ENCODE measurements at regions not wholly inside any gene's neighbourhood (a gene's known extent, or its start where the extent isn't known, plus 50 kb on each side); places are given as distances from the start of the nearest gene placed in this dataset.

DNA sequence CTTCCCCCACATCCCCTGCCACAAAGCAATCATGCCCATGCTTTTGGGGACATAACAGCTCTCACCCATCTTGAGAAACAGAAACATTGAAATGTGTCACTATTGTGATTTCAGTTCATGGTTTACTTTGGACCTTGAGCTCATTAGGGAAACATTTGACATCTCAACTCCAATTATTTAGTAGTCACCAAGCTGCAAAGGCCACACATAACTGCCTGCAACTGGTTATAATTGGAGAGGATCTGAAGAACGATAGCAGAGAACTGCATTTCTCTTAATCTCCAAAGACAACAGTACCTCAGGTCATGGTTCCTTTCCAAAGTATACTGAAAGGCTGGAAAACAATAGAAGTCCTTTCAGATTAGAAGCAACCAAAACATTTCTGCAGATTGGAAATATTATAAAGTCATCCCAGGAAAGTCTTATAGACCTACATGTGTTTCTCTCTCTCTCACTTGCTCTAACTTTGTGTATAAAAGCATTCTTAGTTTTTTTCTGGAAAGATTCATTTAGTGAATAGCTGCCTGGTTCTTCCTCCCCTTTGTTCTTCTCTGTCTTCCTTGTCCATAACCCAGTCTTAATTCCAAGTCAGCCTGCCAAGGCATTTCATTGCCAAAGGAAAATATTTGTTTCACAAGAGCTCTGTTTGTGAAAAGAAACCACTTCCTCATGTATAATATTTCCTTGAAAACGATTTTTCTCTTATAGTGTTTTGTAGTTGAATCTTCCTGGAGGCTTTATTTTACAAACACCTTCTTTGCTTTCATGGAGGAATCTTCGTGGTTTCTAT lies 426.8 kb downstream of the ADGRL2 start:
- ATAC-seq (peak; percentile 37), DNase-seq (ENCODE audit: missing footprints) (no peak)
- intact Hi-C loops (cut with DNase I), result no loop called here

DNA sequence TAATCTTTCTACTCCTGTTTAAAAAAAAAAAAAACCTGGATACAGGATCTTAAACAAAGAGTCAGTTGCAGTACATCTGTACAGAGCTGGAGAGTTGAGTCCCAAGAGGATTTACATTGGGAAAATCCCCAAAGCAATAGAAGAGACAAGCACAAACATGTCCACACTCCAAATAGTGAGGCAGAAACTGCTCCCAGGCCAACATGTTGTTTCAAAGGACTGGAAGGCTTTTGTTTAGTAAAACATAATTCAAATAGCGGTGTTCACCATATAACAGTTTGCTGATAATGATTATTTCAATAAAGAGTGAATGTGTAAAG lies 425.4 kb downstream of the ADGRL2 start:
- intact Hi-C loops (cut with DNase I), result no loop called here
- DNase-seq (ENCODE audit: missing footprints) (no peak), ATAC-seq (no peak)

GRCh38 chr1:82225421-82226185 lies 424.9 kb downstream of the ADGRL2 start:
- no peak for DNase-seq (ENCODE audit: missing footprints)
- peak; percentile 28 for ATAC-seq
- intact Hi-C loops (cut with DNase I), result no loop called here

DNA sequence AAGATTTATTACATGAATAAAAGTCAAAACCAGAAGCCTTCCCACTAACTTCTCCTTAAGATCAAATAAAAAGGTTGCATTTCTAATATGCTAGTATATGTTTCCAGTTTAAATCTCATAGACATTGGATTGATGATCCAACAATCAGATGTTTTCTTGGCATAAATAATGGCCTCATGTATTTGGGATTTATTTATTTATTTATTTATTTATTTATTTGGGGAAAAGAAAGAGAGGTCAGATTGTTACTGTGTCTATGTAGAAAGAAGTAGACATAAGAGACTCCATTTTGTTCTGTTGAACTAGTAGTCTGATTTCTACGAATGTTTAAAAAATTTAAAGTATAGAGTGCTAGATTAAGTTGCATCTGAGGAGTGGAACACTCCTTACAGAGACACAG lies 422.4 kb downstream of the ADGRL2 start:
- intact Hi-C loops (cut with DNase I), result no loop called here
- DNase-seq (ENCODE audit: missing footprints) (no peak), ATAC-seq (no peak)

DNA sequence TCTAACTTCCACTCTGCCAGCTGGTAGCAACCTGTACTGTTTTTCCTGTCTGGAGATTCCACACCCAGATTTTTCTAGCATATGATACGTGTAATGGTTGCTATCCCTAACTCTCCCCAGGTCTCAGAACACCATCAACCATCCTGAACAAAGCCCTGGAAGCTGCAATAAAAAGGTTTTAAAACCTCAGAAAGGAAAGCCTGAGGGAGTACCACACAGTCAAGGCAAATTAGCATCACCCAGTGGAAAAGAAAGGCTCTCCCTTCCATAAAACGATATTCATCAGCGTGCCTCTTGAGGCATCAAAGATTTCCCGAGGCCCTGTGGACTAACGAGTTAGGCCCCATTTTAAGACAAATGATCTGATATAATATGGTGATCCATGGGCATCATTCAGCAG lies 421.0 kb downstream of the ADGRL2 start:
- DNase-seq (ENCODE audit: missing footprints), result no peak
- ATAC-seq, result no peak
- intact Hi-C loops (cut with DNase I), result no loop called here

DNA sequence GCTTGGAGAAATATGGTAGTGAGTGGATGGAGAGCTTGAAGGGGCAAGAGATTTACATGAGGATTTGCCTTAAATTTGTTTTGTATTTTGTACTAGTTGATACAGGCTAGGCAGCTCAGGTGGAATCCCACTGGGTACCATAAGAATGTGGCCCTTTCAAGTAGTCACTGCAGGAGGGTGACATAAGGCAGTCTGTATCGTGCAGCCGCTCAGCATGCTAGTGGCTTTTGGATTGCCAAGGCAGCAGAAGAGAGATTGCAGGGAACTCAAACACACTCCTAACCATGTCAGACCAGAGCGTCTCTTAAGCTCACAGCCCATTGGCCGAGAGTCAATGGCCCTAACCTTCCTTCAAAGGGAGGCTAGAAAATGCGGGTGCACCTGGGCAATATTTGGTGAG lies 420.0 kb downstream of the ADGRL2 start:
- intact Hi-C loops (cut with DNase I), result no loop called here
- ATAC-seq (no peak), DNase-seq (ENCODE audit: missing footprints) (no peak)

- no peak for DNase-seq (ENCODE audit: missing footprints)
- no peak for ATAC-seq
- intact Hi-C loops (cut with DNase I), result no loop called here
Observed at GRCh38 chr1:82219841-82220240, 419.1 kb downstream of the ADGRL2 start.

DNA sequence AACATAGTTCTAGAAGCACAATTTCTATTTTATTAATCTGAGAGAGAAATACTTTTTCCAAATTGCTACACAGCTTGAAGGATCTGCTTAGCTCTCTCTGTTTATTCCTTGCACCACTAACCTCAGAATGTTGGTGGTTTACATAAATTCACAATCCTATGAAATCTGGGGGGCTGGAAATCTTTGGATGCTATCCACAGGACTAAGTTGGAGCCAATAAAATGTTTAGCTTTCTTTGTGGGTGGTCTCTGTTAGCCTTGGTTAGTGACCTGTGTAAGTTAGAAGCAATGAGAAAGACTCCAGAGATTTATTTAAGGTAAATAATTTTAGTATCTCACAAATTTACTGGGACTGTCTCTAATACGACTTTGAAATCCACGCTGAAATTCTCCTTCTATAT lies 418.1 kb downstream of the ADGRL2 start:
- DNase-seq (ENCODE audit: missing footprints) (no peak), ATAC-seq (no peak)
- intact Hi-C loops (cut with DNase I), result no loop called here

DNA sequence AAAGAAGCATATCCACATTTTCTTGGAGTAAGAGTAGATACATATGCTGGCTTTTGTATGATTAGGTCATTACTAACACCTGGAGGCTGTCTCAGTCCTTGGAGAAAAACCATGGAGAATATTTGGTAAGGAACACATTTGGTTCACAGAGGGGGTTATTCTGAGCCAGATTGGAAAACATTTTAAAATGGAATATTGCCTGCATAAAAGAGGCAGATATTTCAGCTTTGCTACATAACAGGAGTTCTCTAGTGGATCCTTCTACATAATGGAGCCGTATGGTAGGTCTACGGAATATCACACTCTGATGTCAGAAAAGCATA lies 415.1 kb downstream of the ADGRL2 start:
- DNase-seq (ENCODE audit: missing footprints) (no peak), ATAC-seq (no peak)
- intact Hi-C loops (cut with DNase I), result no loop called here

DNA sequence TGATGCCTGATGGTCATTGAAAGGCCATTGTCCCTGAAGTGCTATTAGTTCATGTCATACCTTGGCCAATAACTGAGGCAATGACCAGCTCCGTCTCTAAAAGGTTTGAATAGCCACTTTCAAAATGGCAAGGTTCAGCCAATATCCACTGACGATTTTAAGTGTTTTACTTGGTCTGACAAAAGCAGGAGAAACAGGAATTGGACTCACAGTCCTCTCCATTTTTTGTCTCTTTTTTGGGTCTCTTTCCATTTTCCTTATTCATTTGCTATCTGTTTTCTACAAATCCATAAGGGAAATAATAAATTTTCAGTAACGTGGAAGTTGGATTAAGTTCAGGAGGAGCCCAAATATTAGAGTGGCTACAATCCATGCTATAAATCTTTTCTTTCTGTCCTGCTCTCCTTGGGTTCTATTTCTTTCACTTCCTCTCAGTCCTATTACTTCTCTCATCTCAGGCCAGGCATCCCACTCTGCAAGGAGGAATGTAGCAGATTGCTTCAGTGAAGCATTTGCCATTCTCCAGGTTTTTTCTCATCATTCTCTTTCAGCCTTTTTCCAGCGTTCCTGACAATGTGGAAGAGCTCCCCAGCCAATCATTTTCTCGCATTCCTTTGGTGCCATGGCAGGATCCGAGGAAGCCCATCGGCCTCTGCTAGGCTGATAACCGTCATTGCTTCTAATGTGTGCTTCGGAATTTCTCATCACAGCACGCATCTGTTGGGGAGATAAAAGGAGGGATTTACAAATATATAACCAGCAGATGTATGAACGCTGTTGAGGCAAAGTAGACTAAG lies 414.5 kb downstream of the ADGRL2 start:
- ATAC-seq (no peak), DNase-seq (ENCODE audit: missing footprints) (no peak)
- intact Hi-C loops (cut with DNase I), result no loop called here

GRCh38 chr1:82214606-82215005 lies 413.9 kb downstream of the ADGRL2 start:
- intact Hi-C loops (cut with DNase I), result no loop called here
- ATAC-seq, result no peak
- DNase-seq (ENCODE audit: missing footprints), result no peak

DNA sequence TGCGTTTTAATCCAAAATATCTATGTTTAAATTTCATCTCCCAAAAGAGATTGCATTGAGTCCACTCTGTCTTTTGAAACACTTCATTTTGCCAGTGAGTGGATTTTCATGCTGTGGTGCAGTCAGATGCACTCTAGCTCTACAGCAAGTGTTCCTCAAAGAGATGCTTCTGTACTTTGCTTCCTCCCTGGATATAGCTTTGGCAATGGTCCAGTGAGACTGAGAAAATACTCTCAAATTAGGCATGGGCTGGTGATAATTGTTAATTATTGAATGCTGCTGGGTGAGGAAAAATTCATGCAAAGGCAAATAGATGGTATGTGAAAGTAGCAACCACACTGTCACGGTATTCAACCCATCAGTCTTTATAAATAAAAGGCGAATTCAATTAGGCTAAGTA lies 396.9 kb downstream of the ADGRL2 start:
- intact Hi-C loops (cut with DNase I), result no loop called here
- DNase-seq (ENCODE audit: missing footprints) (no peak), ATAC-seq (no peak)

- DNase-seq (ENCODE audit: missing footprints) (no peak), ATAC-seq (no peak)
- intact Hi-C loops (cut with DNase I), result no loop called here
Observed at GRCh38 chr1:82195245-82195644, 394.5 kb downstream of the ADGRL2 start.

GRCh38 chr1:82185084-82185483 lies 384.4 kb downstream of the ADGRL2 start:
- intact Hi-C loops (cut with DNase I), result no loop called here
- ATAC-seq (no peak), DNase-seq (ENCODE audit: missing footprints) (no peak)

DNA sequence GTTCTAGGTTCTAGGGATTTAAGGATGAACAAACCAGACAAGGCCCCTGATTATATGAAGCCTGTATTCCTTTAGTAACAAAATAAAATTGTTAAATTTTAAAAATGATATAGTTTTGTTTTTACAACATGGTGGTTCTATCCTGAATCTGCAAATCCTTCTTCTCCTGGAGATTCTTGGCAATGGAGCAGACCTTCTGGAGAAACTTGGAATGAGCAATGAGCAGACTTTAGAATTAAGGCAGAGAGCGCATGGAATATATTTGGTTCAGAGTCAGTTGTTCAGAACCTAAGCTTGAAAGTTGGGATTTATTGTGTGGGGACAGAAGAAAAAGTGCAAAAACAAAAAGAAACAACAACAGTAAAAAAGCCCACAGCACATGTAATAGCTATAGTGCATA lies 381.1 kb downstream of the ADGRL2 start:
- DNase-seq (ENCODE audit: missing footprints) (no peak), ATAC-seq (no peak)
- intact Hi-C loops (cut with DNase I), result no loop called here

GRCh38 chr1:82179131-82179530 lies 378.4 kb downstream of the ADGRL2 start:
- no peak for ATAC-seq
- intact Hi-C loops (cut with DNase I), result no loop called here
- DNase-seq (ENCODE audit: missing footprints), result no peak

DNA sequence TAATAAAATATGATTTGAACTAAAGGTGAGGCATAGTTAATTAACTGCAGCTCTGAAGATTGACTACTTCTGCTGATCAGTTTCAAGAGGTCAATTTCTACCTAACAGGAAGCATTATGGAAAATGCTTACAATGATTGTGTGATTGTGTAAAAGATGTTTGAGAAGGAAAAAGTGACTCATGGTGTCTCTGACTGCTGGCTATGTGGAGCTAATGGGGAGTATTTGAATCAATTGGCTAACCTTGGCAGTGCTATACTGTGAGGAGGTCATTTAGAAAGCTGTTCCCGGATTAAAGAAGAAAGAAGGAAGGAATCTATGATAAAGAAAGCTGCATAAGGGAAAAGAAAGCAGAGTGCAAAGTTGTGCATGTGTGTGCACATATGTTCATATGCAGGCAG lies 376.5 kb downstream of the ADGRL2 start:
- ATAC-seq (no peak), DNase-seq (ENCODE audit: missing footprints) (no peak)
- intact Hi-C loops (cut with DNase I), result no loop called here

- intact Hi-C loops (cut with DNase I), result no loop called here
- ATAC-seq (no peak), DNase-seq (ENCODE audit: missing footprints) (no peak)
Observed at GRCh38 chr1:82171955-82172354, 371.2 kb downstream of the ADGRL2 start.

- ATAC-seq (no peak), DNase-seq (ENCODE audit: missing footprints) (no peak)
- intact Hi-C loops (cut with DNase I), result no loop called here
Observed at GRCh38 chr1:82168482-82168881, 367.7 kb downstream of the ADGRL2 start.

GRCh38 chr1:82165304-82165703 lies 364.6 kb downstream of the ADGRL2 start:
- DNase-seq (ENCODE audit: missing footprints) (no peak), ATAC-seq (no peak)
- intact Hi-C loops (cut with DNase I), result no loop called here

All from Right ventricle myocardium inferior (tissue), 1 donor.